HepG2 (cell line): ENCODE measurements at regions not wholly inside any gene's neighbourhood (a gene's known extent, or its start where the extent isn't known, plus 50 kb on each side); places are given as distances from the start of the nearest gene placed in this dataset.

Experiments
- ARNT ChIP-seq: fragments of 450-650 bp; IDR thresholded peaks from 2 replicates; pipeline ENCODE4 v1.6.1; 2017
- HDAC6 ChIP-seq: fragments of 200-600 bp; sonication (generic); IDR thresholded peaks from 2 replicates; pipeline ENCODE4 v1.7.0; 2017; ENCODE audit warnings: mild to moderate bottlenecking, antibody characterized with exemption, low read length, low read depth
- POGZ ChIP-seq: sonication (generic); formaldehyde crosslinking; IDR thresholded peaks from 2 replicates; pipeline ENCODE4 v1.4.0; 2020; ENCODE audit warnings: mild to moderate bottlenecking, missing genetic modification reagents
- POLR2AphosphoS5 ChIP-seq: IDR thresholded peaks from 2 replicates; pipeline ENCODE4 v1.6.1; 2012; ENCODE audit warnings: low read depth, low read length
- PRPF4 ChIP-seq: fragments of 200-400 bp; formaldehyde crosslinking; IDR thresholded peaks from 2 replicates; pipeline ENCODE4 v1.6.1; 2016; ENCODE audit warnings: low read length, low read depth; ENCODE audit not compliant: poor library complexity, severe bottlenecking
- ZFP1 ChIP-seq: IDR thresholded peaks from 2 replicates; pipeline ENCODE4 v1.6.1; 2016
- ZZZ3 ChIP-seq: sonication (generic); formaldehyde crosslinking; IDR thresholded peaks from 2 replicates; pipeline ENCODE4 v1.4.0; 2020; ENCODE audit warnings: missing genetic modification reagents, mild to moderate bottlenecking, borderline replicate concordance
- TF ChIP-seq, protein P1 (sequence below): sonication (generic); formaldehyde crosslinking; IDR thresholded peaks from 2 replicates; pipeline ENCODE4 v1.5.0; 2020; ENCODE audit warnings: missing genetic modification reagents
- TF ChIP-seq, protein P2 (sequence below): sonication (generic); formaldehyde crosslinking; IDR thresholded peaks from 2 replicates; pipeline ENCODE4 v1.8.0; 2022; ENCODE audit warnings: mild to moderate bottlenecking, missing genetic modification reagents; ENCODE audit not compliant: insufficient replicate concordance
- TF ChIP-seq, protein P3 (sequence below): sonication (generic); formaldehyde crosslinking; IDR thresholded peaks from 2 replicates; pipeline ENCODE4 v1.4.0; 2020; ENCODE audit warnings: mild to moderate bottlenecking, missing genetic modification reagents

GRCh38 chr9:79034583-79034982 lies 537.2 kb upstream of the TLE4 start:
- TF ChIP-seq, protein P1, sequence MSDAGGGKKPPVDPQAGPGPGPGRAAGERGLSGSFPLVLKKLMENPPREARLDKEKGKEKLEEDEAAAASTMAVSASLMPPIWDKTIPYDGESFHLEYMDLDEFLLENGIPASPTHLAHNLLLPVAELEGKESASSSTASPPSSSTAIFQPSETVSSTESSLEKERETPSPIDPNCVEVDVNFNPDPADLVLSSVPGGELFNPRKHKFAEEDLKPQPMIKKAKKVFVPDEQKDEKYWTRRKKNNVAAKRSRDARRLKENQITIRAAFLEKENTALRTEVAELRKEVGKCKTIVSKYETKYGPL (CRISPR knock-in tag) = no peak
- TF ChIP-seq, protein P2, sequence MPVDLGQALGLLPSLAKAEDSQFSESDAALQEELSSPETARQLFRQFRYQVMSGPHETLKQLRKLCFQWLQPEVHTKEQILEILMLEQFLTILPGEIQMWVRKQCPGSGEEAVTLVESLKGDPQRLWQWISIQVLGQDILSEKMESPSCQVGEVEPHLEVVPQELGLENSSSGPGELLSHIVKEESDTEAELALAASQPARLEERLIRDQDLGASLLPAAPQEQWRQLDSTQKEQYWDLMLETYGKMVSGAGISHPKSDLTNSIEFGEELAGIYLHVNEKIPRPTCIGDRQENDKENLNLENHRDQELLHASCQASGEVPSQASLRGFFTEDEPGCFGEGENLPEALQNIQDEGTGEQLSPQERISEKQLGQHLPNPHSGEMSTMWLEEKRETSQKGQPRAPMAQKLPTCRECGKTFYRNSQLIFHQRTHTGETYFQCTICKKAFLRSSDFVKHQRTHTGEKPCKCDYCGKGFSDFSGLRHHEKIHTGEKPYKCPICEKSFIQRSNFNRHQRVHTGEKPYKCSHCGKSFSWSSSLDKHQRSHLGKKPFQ (CRISPR knock-in tag) = no peak
- TF ChIP-seq POGZ (CRISPR knock-in tag) (no peak), HDAC6 (no peak), ARNT (no peak), ZFP1 (CRISPR knock-in tag) (no peak), ZZZ3 (CRISPR knock-in tag) (no peak), POLR2AphosphoS5 (no peak), PRPF4 (no peak)
- TF ChIP-seq, protein P3, sequence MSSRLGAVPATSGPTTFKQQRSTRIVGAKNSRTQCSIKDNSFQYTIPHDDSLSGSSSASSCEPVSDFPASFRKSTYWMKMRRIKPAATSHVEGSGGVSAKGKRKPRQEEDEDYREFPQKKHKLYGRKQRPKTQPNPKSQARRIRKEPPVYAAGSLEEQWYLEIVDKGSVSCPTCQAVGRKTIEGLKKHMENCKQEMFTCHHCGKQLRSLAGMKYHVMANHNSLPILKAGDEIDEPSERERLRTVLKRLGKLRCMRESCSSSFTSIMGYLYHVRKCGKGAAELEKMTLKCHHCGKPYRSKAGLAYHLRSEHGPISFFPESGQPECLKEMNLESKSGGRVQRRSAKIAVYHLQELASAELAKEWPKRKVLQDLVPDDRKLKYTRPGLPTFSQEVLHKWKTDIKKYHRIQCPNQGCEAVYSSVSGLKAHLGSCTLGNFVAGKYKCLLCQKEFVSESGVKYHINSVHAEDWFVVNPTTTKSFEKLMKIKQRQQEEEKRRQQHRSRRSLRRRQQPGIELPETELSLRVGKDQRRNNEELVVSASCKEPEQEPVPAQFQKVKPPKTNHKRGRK (CRISPR knock-in tag) = no peak
